ENCODE measurements at regions not wholly inside any gene's neighbourhood (a gene's known extent, or its start where the extent isn't known, plus 50 kb on each side); places are given as distances from the start of the nearest gene placed in this dataset.

DNA sequence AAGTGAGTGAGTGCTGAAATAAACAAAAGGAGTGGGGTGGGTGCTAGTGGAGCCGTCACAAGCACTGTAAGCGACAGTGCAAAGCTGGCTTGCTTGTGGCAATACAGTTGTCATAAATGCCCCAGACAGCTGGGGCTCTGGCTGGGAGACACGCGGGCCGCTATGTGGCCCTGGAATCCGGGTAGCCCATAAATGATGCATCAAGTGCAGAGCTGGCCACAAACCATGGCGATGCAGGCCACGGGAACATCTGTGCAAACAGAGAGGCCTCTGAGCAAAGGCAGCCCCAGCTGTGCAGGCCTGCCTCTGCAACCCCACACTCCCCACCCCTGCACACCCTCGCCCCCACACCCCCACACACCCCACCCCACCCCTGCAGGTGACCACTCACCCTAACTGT lies 349.2 kb upstream of the ID2 start:
- intact Hi-C loops (cut with micrococcal nuclease): no loop called here
- Histone ChIP-seq H3K27me3 (ENCODE audit: insufficient read depth, low read length) (no peaks in the 10 kb centered on the region), H3K79me2 (ENCODE audit: insufficient read depth, low read length) (no peaks in the 10 kb centered on the region), H3K27ac (ENCODE audit: low read depth, low read length) (no peak overlapping the region), H3K9me2 (ENCODE audit: insufficient read depth) (no peaks in the 10 kb centered on the region), H4K20me1 (ENCODE audit: insufficient read depth) (no peaks in the 10 kb centered on the region), H3K4me3 (replicated peaks in 1 of 2; ENCODE audit: low read depth in 1 of 2, low read length in 2 of 2) (no peak overlapping the region), H3K4me2 (ENCODE audit: low read length) (no peak overlapping the region), H3K36me3 (ENCODE audit: control insufficient read depth in 1 of 2, insufficient read depth in 2 of 2, low read length in 2 of 2) (no peaks in the 10 kb centered on the region), H3K9me3 (ENCODE audit: control insufficient read depth in 1 of 2, insufficient read depth in 1 of 2, low read depth in 1 of 2, low read length in 2 of 2) (no peaks in the 10 kb centered on the region), H3K9ac (ENCODE audit: low read length) (no peak overlapping the region), H2AFZ (ENCODE audit: low read depth, low read length, poor library complexity, severe bottlenecking) (no peak overlapping the region), H3K4me1 (ENCODE audit: control insufficient read depth in 1 of 2, insufficient read depth in 2 of 2, low read length in 2 of 2) (no peaks in the 10 kb centered on the region)
- POLR2A ChIA-PET: no interaction called here
- CTCF ChIA-PET: no interaction called here
- TF ChIP-seq RAD21 (IDR thresholded peaks at IDR 0.05; ENCODE audit: low read depth): no peak
- no peak for TF ChIP-seq SRF (IDR thresholded peaks at IDR 0.05; ENCODE audit: low read depth)
- TF ChIP-seq POLR2A (IDR thresholded peaks at IDR 0.05; ENCODE audit: borderline replicate concordance, extremely low read depth, insufficient read depth, insufficient read length): no peak
- no peak for TF ChIP-seq FOSL1 (IDR thresholded peaks at IDR 0.05; ENCODE audit: low read depth)
- TF ChIP-seq SP1 (IDR thresholded peaks at IDR 0.05; ENCODE audit: low read depth): no peak
- TF ChIP-seq POLR2AphosphoS5 (IDR thresholded peaks at IDR 0.05; ENCODE audit: low read depth, low read length): no peak
- TF ChIP-seq, protein P1, sequence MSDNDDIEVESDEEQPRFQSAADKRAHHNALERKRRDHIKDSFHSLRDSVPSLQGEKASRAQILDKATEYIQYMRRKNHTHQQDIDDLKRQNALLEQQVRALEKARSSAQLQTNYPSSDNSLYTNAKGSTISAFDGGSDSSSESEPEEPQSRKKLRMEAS (IDR thresholded peaks at IDR 0.05): no peak
- TF ChIP-seq, protein P2, sequence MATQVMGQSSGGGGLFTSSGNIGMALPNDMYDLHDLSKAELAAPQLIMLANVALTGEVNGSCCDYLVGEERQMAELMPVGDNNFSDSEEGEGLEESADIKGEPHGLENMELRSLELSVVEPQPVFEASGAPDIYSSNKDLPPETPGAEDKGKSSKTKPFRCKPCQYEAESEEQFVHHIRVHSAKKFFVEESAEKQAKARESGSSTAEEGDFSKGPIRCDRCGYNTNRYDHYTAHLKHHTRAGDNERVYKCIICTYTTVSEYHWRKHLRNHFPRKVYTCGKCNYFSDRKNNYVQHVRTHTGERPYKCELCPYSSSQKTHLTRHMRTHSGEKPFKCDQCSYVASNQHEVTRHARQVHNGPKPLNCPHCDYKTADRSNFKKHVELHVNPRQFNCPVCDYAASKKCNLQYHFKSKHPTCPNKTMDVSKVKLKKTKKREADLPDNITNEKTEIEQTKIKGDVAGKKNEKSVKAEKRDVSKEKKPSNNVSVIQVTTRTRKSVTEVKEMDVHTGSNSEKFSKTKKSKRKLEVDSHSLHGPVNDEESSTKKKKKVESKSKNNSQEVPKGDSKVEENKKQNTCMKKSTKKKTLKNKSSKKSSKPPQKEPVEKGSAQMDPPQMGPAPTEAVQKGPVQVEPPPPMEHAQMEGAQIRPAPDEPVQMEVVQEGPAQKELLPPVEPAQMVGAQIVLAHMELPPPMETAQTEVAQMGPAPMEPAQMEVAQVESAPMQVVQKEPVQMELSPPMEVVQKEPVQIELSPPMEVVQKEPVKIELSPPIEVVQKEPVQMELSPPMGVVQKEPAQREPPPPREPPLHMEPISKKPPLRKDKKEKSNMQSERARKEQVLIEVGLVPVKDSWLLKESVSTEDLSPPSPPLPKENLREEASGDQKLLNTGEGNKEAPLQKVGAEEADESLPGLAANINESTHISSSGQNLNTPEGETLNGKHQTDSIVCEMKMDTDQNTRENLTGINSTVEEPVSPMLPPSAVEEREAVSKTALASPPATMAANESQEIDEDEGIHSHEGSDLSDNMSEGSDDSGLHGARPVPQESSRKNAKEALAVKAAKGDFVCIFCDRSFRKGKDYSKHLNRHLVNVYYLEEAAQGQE (IDR thresholded peaks at IDR 0.05; ENCODE audit: low read depth): no peak
- TF ChIP-seq JUND (IDR thresholded peaks at IDR 0.05): no peak
- TF ChIP-seq YY1 (IDR thresholded peaks at IDR 0.05; ENCODE audit: extremely low read depth, insufficient replicate concordance, low read depth, low read length): no peak
- TF ChIP-seq, protein P3, sequence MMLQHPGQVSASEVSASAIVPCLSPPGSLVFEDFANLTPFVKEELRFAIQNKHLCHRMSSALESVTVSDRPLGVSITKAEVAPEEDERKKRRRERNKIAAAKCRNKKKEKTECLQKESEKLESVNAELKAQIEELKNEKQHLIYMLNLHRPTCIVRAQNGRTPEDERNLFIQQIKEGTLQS (IDR thresholded peaks at IDR 0.05): no peak
- TF ChIP-seq, protein P4, sequence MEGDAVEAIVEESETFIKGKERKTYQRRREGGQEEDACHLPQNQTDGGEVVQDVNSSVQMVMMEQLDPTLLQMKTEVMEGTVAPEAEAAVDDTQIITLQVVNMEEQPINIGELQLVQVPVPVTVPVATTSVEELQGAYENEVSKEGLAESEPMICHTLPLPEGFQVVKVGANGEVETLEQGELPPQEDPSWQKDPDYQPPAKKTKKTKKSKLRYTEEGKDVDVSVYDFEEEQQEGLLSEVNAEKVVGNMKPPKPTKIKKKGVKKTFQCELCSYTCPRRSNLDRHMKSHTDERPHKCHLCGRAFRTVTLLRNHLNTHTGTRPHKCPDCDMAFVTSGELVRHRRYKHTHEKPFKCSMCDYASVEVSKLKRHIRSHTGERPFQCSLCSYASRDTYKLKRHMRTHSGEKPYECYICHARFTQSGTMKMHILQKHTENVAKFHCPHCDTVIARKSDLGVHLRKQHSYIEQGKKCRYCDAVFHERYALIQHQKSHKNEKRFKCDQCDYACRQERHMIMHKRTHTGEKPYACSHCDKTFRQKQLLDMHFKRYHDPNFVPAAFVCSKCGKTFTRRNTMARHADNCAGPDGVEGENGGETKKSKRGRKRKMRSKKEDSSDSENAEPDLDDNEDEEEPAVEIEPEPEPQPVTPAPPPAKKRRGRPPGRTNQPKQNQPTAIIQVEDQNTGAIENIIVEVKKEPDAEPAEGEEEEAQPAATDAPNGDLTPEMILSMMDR (IDR thresholded peaks at IDR 0.05 in 2 of 3, conservative IDR thresholded peaks at IDR 0.05 in 1 of 3; ENCODE audit: borderline replicate concordance in 1 of 3, insufficient read depth in 1 of 3, low read depth in 2 of 3, low read length in 2 of 3): no peak
- TF ChIP-seq SIN3A (IDR thresholded peaks at IDR 0.05; ENCODE audit: low read depth): no peak
- TF ChIP-seq EZH2phosphoT487 (IDR thresholded peaks at IDR 0.05; ENCODE audit: borderline replicate concordance): no peak
- TF ChIP-seq ZFX (IDR thresholded peaks at IDR 0.05): no peak
- RAD21 ChIA-PET (ENCODE audit: low non-redundant PET in 1 of 2, low total read pairs in 2 of 2, uncharacterized antibody in 2 of 2, unreplicated experiment in 2 of 2): no interaction called here
- DNase-seq (ENCODE audit: low read depth, low spot score): no peak
- BruUV-seq (replicated peaks): no TSS peak
- ATAC-seq: no peak
